ENCODE measurements at regions not wholly inside any gene's neighbourhood (a gene's known extent, or its start where the extent isn't known, plus 50 kb on each side); places are given as distances from the start of the nearest gene placed in this dataset.

DNA sequence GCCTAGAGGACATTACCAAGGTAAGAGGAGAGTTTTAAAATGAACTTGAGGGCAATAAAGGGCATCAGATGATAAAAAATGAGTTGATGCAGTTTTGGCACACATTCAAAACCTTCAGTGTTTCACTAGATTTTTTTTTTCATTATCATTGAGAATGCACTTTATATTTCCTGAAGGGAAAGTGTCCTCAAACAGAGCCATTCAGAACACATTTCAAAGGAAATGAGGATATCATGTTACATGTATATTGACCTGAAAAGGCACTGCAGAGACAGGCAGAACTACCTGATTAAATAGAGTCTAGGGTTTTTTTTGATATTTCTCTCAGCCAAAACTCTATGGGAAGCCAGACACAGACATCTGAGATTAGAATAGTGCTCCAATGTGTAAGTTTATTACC lies 454.0 kb downstream of the NEBL start:
- Histone ChIP-seq H3K27me3 (no peaks in the 10 kb centered on the region), H3K27ac (no peak overlapping the region), H3K9me3 (peaks cover 0 to 8% of the 10 kb centered on the region in 2 donors), H3K4me1 (no peaks in the 10 kb centered on the region), H3K36me3 (no peaks in the 10 kb centered on the region), H3K4me3 (no peak overlapping the region)
- no peak for TF ChIP-seq CTCF (IDR thresholded peaks at IDR 0.05)
- DNase-seq = no peak
- ATAC-seq = no peak
- intact Hi-C loops (cut with DNase I) = no loop called here

DNA sequence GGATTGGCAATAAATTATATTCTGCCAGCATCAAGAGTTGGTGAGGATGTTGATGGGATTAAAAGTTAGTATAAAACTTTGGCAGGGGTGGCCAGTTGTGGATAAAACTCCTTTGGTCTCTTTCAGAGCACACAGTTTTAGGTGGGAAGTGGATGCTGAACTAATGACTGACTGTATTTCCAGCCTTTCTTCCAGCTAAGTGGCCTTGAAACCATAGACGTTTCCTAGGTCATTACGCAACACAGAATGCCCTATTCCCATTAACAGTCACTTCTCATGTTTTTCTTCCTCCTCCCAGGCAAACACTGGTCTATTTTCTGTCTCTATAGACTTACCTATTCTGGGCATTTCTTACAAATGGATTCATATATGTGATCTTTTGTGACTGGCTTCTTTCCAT lies 467.4 kb downstream of the NEBL start:
- ATAC-seq = no peak
- Histone ChIP-seq H3K27me3 (no peaks in the 10 kb centered on the region), H3K36me3 (no peaks in the 10 kb centered on the region), H3K4me3 (no peak overlapping the region), H3K4me1 (no peaks in the 10 kb centered on the region), H3K9me3 (peaks cover 0 to 18% of the 10 kb centered on the region in 2 donors), H3K27ac (no peak overlapping the region)
- intact Hi-C loops (cut with DNase I) = no loop called here
- no peak for DNase-seq
- no peak for TF ChIP-seq CTCF (IDR thresholded peaks at IDR 0.05)

- H3K36me3 ChIP-seq = no peaks in the 10 kb centered on the region
- intact Hi-C loops (cut with DNase I) = no loop called here
- H3K4me1 ChIP-seq = no peaks in the 10 kb centered on the region
- no peak for TF ChIP-seq CTCF (IDR thresholded peaks at IDR 0.05)
- no peak overlapping the region for H3K4me3 ChIP-seq
- H3K27me3 ChIP-seq = no peaks in the 10 kb centered on the region
- no peak overlapping the region for H3K27ac ChIP-seq
- ATAC-seq = no peak
- peak in 1 of 4 donors; percentile 36 for DNase-seq
- H3K9me3 ChIP-seq = peaks cover 0 to 25% of the 10 kb centered on the region in 2 donors
These were observed 469.3 kb downstream of the NEBL start for GRCh38 chr10:20427821-20428220.

DNA sequence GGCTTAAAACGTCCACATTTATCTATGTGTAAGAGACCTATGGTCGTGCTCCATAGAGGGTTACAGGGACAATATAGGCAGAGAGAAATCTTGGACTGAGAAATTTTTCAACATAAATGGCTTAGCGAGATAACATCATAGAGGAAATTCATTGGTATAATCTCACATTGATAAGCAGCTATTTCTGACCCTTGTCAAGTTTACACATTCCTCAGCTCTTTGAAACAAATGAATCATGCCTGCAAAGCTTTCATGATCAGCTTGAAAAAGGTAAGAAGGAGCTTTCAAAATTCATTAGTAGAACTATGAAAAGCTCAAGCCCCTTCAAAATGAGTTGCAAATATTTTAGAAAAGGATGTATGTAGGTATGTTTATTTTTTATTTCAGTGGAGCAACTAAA lies 478.8 kb downstream of the NEBL start:
- no peaks in the 10 kb centered on the region for H3K27me3 ChIP-seq
- intact Hi-C loops (cut with DNase I) = no loop called here
- no peak overlapping the region for H3K27ac ChIP-seq
- peaks cover 0 to 2% of the 10 kb centered on the region in 2 donors for H3K9me3 ChIP-seq
- ATAC-seq (no peak), DNase-seq (no peak)
- H3K36me3 ChIP-seq = no peaks in the 10 kb centered on the region
- H3K4me3 ChIP-seq = no peak overlapping the region
- TF ChIP-seq CTCF (IDR thresholded peaks at IDR 0.05) = no peak
- no peaks in the 10 kb centered on the region for H3K4me1 ChIP-seq

GRCh38 chr10:20417791-20418190 lies 479.3 kb downstream of the NEBL start:
- Histone ChIP-seq H3K36me3 (no peaks in the 10 kb centered on the region), H3K4me1 (no peaks in the 10 kb centered on the region), H3K9me3 (peaks cover 0 to 2% of the 10 kb centered on the region in 2 donors), H3K27ac (no peak overlapping the region), H3K4me3 (no peak overlapping the region), H3K27me3 (no peaks in the 10 kb centered on the region)
- DNase-seq = no peak
- TF ChIP-seq CTCF (IDR thresholded peaks at IDR 0.05) = no peak
- ATAC-seq = no peak
- intact Hi-C loops (cut with DNase I) = no loop called here

Data from left lung (tissue), 4 donors.